Loucy (cell line): ENCODE measurements at regions not wholly inside any gene's neighbourhood (a gene's known extent, or its start where the extent isn't known, plus 50 kb on each side); places are given as distances from the start of the nearest gene placed in this dataset.

Experiments used
- H2AFZ ChIP-seq: fragments of 200-600 bp; sonication (generic); 2 replicates; pipeline ENCODE4 v1.6.0; 2016; ENCODE audit warnings: antibody characterized with exemption, mild to moderate bottlenecking, low read length, moderate library complexity
- H3F3A ChIP-seq: fragments of 200-600 bp; 2 replicates; pipeline ENCODE4 v1.6.0; 2016; ENCODE audit warnings: antibody characterized with exemption, low read depth, mild to moderate bottlenecking
- H3K27me3 ChIP-seq: fragments of 200-600 bp; sonication (generic); 2 replicates; pipeline ENCODE4 v1.6.1; 2014; ENCODE audit warnings: low read length, mild to moderate bottlenecking; ENCODE audit not compliant: insufficient read depth, poor library complexity, severe bottlenecking
- H3K36me3 ChIP-seq: fragments of 200-600 bp; sonication (generic); 2 replicates; pipeline ENCODE4 v1.6.1; 2016; ENCODE audit warnings: low read length; ENCODE audit not compliant: insufficient read depth
- H3K4me1 ChIP-seq: fragments of 200-600 bp; sonication (generic); 2 replicates; pipeline ENCODE4 v1.5.1; 2014; ENCODE audit warnings: low read length, mild to moderate bottlenecking; ENCODE audit not compliant: insufficient read depth, poor library complexity, severe bottlenecking
- H3K4me2 ChIP-seq: fragments of 200-600 bp; sonication (generic); 2 replicates; pipeline ENCODE4 v1.6.0; 2014; ENCODE audit warnings: antibody characterized with exemption, low read length, low read depth, mild to moderate bottlenecking; ENCODE audit not compliant: poor library complexity, severe bottlenecking
- H3K4me3 ChIP-seq: fragments of 200-600 bp; sonication (generic); 2 replicates; pipeline ENCODE4 v1.5.1; 2014; ENCODE audit warnings: low read length, mild to moderate bottlenecking, mixed read lengths; ENCODE audit not compliant: poor library complexity, severe bottlenecking
- H3K79me2 ChIP-seq: fragments of 200-600 bp; sonication (generic); 2 replicates; pipeline ENCODE4 v1.6.1; 2014; ENCODE audit warnings: low read length; ENCODE audit not compliant: insufficient read depth
- H3K9ac ChIP-seq: fragments of 200-600 bp; sonication (generic); 2 replicates; pipeline ENCODE4 v1.6.0; 2014; ENCODE audit warnings: mild to moderate bottlenecking, low read depth, low read length, moderate library complexity; ENCODE audit not compliant: poor library complexity, severe bottlenecking
- H3K9me2 ChIP-seq: fragments of 200-600 bp; sonication (generic); replicated peaks from 2 replicates; pipeline ENCODE4 v1.6.1; 2016; ENCODE audit warnings: low read depth, low read length, mixed read lengths
- H3K9me3 ChIP-seq: fragments of 200-600 bp; sonication (generic); 2 replicates; pipeline ENCODE4 v1.6.1; 2014; ENCODE audit warnings: mild to moderate bottlenecking, antibody characterized with exemption, low read length, low read depth; ENCODE audit not compliant: insufficient read depth
- H4K20me1 ChIP-seq: fragments of 200-600 bp; sonication (generic); 2 replicates; pipeline ENCODE4 v1.6.0; 2014; ENCODE audit warnings: antibody characterized with exemption, low read length, mild to moderate bottlenecking; ENCODE audit not compliant: insufficient read depth, poor library complexity, severe bottlenecking
- CTCF ChIP-seq: fragments of 200-600 bp; sonication (generic); conservative IDR thresholded peaks from 2 replicates; pipeline ENCODE4 v1.5.1; 2014; ENCODE audit warnings: mild to moderate bottlenecking, antibody characterized with exemption, low read length
- EZH2phosphoT487 ChIP-seq: fragments of 200-600 bp; IDR thresholded peaks from 2 replicates; pipeline ENCODE4 v1.6.1; 2018; ENCODE audit warnings: antibody characterized with exemption, mild to moderate bottlenecking, moderate library complexity, borderline replicate concordance

GRCh38 chr14:61151251-61151650, 129.9 kb downstream of the TMEM30B start:
- Histone ChIP-seq H3K27me3 (no peaks in the 10 kb centered on the region), H3K79me2 (no peaks in the 10 kb centered on the region), H2AFZ (no peak overlapping the region), H4K20me1 (no peaks in the 10 kb centered on the region), H3K36me3 (no peaks in the 10 kb centered on the region), H3K4me3 (no peak overlapping the region), H3K4me2 (no peak overlapping the region), H3F3A (no peaks in the 10 kb centered on the region), H3K9ac (no peak overlapping the region), H3K9me2 (no peaks in the 10 kb centered on the region), H3K4me1 (no peaks in the 10 kb centered on the region), H3K9me3 (no peaks in the 10 kb centered on the region)
- TF ChIP-seq EZH2phosphoT487 (no peak), CTCF (no peak)

- H3F3A ChIP-seq: no peaks in the 10 kb centered on the region
Measured at GRCh38 chr14:61150851-61151250, 130.3 kb downstream of the TMEM30B start.

GRCh38 chr14:61149896-61150295, 131.2 kb downstream of the TMEM30B start:
- H2AFZ ChIP-seq: no peak overlapping the region
- H3K27me3 ChIP-seq: no peaks in the 10 kb centered on the region
- H3K4me3 ChIP-seq: no peak overlapping the region
- H3K9me2 ChIP-seq: no peaks in the 10 kb centered on the region
- H3K9ac ChIP-seq: no peak overlapping the region
- H3K36me3 ChIP-seq: no peaks in the 10 kb centered on the region
- TF ChIP-seq CTCF: no peak
- TF ChIP-seq EZH2phosphoT487: no peak
- no peak overlapping the region for H3K4me2 ChIP-seq
- no peaks in the 10 kb centered on the region for H3F3A ChIP-seq
- no peaks in the 10 kb centered on the region for H4K20me1 ChIP-seq
- H3K9me3 ChIP-seq: peaks cover 5% of the 10 kb centered on the region; the same call in 1 of the 2 replicates
- no peaks in the 10 kb centered on the region for H3K79me2 ChIP-seq
- H3K4me1 ChIP-seq: no peaks in the 10 kb centered on the region

More at GRCh38 chr14:61150851-61151250, 130.3 kb downstream of the TMEM30B start:
- no peak overlapping the region for H3K4me3 ChIP-seq
- H3K9ac ChIP-seq: no peak overlapping the region
- no peak for TF ChIP-seq CTCF
- TF ChIP-seq EZH2phosphoT487: no peak
- no peaks in the 10 kb centered on the region for H4K20me1 ChIP-seq
- no peak overlapping the region for H3K4me2 ChIP-seq
- H3K79me2 ChIP-seq: no peaks in the 10 kb centered on the region
- H3K4me1 ChIP-seq: no peaks in the 10 kb centered on the region
- no peaks in the 10 kb centered on the region for H3K9me3 ChIP-seq
- H2AFZ ChIP-seq: no peak overlapping the region
- H3K27me3 ChIP-seq: no peaks in the 10 kb centered on the region
- no peaks in the 10 kb centered on the region for H3K36me3 ChIP-seq
- no peaks in the 10 kb centered on the region for H3K9me2 ChIP-seq
